PC-3 (cell line): ENCODE measurements at regions not wholly inside any gene's neighbourhood (a gene's known extent, or its start where the extent isn't known, plus 50 kb on each side); places are given as distances from the start of the nearest gene placed in this dataset.

Experiments
- ATAC-seq: fragments of 200-7000 bp; cut with Tn5 transposase; 2 replicates; pipeline ENCODE4 v1.9.1; 2020; ENCODE audit warnings: mild to moderate bottlenecking, moderate library complexity
- BruUV-seq: library from RNA; stranded (reverse); fragments of 400-500 nt; replicated peaks from 2 replicates; lab custom pipeline; 2021; lab: Mats Ljungman, UMichigan
- CTCF ChIA-PET: fragments of 300-600 bp; sonication (Branson Sonifier 250); formaldehyde crosslinking; loops from one replicate; lab custom pipeline; 2022; ENCODE audit warnings: antibody characterized with exemption; lab: Charles Lee
- POLR2A ChIA-PET: fragments of 300-600 bp; sonication (Branson Sonifier 250); formaldehyde crosslinking; loops from one replicate; lab custom pipeline; 2022; ENCODE audit warnings: antibody characterized with exemption; ENCODE audit not compliant: unreplicated experiment; lab: Charles Lee
- DNase-seq: peaks from one replicate; pipeline ENCODE4 v3.0.0-alpha.2; 2015
- H2AFZ ChIP-seq: fragments of 300-600 bp; sonication (generic); 2 replicates; pipeline ENCODE4 v1.6.0; 2016; ENCODE audit warnings: antibody characterized with exemption, low read length
- H3F3A ChIP-seq: fragments of 300-600 bp; sonication (generic); one replicate; pipeline ENCODE4 v1.6.0; 2017; ENCODE audit warnings: antibody characterized with exemption, low read length, control low read depth, mild to moderate bottlenecking; ENCODE audit not compliant: unreplicated experiment
- H3K27ac ChIP-seq: fragments of 300-600 bp; sonication (generic); 2 replicates; pipeline ENCODE4 v1.5.1; 2016; ENCODE audit warnings: mild to moderate bottlenecking, low read length
- H3K27me3 ChIP-seq: fragments of 300-600 bp; sonication (generic); 2 replicates; pipeline ENCODE4 v1.6.1; 2016; ENCODE audit warnings: low read length, mixed read lengths
- H3K36me3 ChIP-seq: fragments of 300-600 bp; sonication (generic); 2 replicates; pipeline ENCODE4 v1.6.1; 2016; ENCODE audit warnings: low read depth, mixed run types, low read length, mixed read lengths
- H3K4me1 ChIP-seq: fragments of 300-600 bp; sonication (generic); 2 replicates; pipeline ENCODE4 v1.5.1; 2016; ENCODE audit warnings: low read length; ENCODE audit not compliant: insufficient read depth
- H3K4me2 ChIP-seq: fragments of 300-600 bp; sonication (generic); 2 replicates; pipeline ENCODE4 v1.6.0; 2016; ENCODE audit warnings: low read length
- H3K4me3 ChIP-seq: fragments of 300-600 bp; sonication (generic); 2 replicates; pipeline ENCODE4 v1.5.1; 2016; ENCODE audit warnings: mild to moderate bottlenecking, low read length, mixed read lengths
- H3K79me2 ChIP-seq: fragments of 300-600 bp; sonication (generic); 2 replicates; pipeline ENCODE4 v1.6.1; 2017; ENCODE audit warnings: low read length, mixed read lengths
- H3K9ac ChIP-seq: fragments of 300-600 bp; sonication (generic); 2 replicates; pipeline ENCODE4 v1.6.0; 2016; ENCODE audit warnings: mild to moderate bottlenecking, low read length
- H3K9me2 ChIP-seq: fragments of 300-600 bp; sonication (generic); replicated peaks from 2 replicates; pipeline ENCODE4 v1.6.1; 2016; ENCODE audit warnings: mixed run types, low read length, mixed read lengths
- H3K9me3 ChIP-seq: fragments of 300-600 bp; sonication (generic); 2 replicates; pipeline ENCODE4 v1.6.1; 2016; ENCODE audit warnings: low read length, mixed read lengths
- H4K20me1 ChIP-seq: fragments of 300-600 bp; sonication (generic); 2 replicates; pipeline ENCODE4 v1.6.1; 2016; ENCODE audit warnings: low read length, mixed read lengths
- EZH2 ChIP-seq: fragments of 300-600 bp; sonication (generic); IDR thresholded peaks from one replicate; pipeline ENCODE4 v1.6.1; 2017; ENCODE audit warnings: antibody characterized with exemption, mild to moderate bottlenecking, low read length; ENCODE audit not compliant: unreplicated experiment
- EZH2phosphoT487 ChIP-seq: fragments of 300-600 bp; sonication (generic); IDR thresholded peaks from 2 replicates; pipeline ENCODE4 v1.6.1; 2018; ENCODE audit warnings: mild to moderate bottlenecking, antibody characterized with exemption, low read length, borderline replicate concordance
- intact Hi-C: fragments of 100-400 bp; cut with micrococcal nuclease; formaldehyde crosslinking; loops from 2 replicates; pipeline ENCODE4 v1.9.0; 2023
- TF ChIP-seq, protein P1 (sequence below): fragments of 300-600 bp; sonication (generic); conservative IDR thresholded peaks from 2 replicates; pipeline ENCODE4 v1.5.1; 2017; ENCODE audit warnings: antibody characterized with exemption, low read depth, mild to moderate bottlenecking, low read length

DNA sequence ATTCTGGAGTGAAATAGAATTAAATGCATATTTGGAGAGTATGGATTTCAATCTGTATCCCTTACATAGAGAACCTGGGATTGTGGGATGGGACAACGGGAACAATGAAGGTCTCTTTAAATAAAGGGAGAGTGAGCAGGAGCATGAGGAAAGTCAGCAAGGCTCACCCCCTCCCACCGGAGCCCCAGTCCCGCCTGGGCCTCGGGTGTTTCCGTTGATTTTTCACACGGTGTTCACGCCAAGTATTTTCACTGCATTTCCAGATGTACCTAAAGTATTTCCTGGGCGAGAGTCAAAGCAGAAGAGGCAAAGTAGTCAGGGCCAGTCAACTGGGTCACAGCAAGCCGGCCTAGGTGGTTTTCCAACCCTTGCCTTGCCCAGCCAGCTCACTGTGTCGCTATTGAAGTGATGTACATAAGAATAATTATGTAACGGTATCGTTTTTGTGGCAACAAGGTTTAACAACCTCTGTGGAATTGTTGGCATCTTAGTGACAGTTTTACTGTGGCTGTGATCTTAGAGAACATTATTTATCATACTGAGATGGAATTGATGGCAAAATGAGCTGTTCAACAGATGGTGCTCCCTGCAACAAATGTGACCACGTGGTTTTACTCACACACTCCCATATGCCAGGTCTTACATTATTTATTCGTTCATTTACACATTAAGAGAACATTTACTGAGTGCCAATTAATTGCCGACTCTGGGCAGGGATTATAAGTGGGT lies 177.3 kb downstream of the ADAMTS15 start:
- POLR2A ChIA-PET = no interaction called here
- H3F3A ChIP-seq = no peaks in the 10 kb centered on the region
- no peak for ATAC-seq
- no peaks in the 10 kb centered on the region for H3K27me3 ChIP-seq
- no peaks in the 10 kb centered on the region for H3K79me2 ChIP-seq
- H4K20me1 ChIP-seq = no peaks in the 10 kb centered on the region
- H2AFZ ChIP-seq = no peak overlapping the region
- intact Hi-C loops = no loop called here
- no peaks in the 10 kb centered on the region for H3K36me3 ChIP-seq
- no peaks in the 10 kb centered on the region for H3K9me3 ChIP-seq
- H3K9me2 ChIP-seq = no peaks in the 10 kb centered on the region
- no peak overlapping the region for H3K27ac ChIP-seq
- peaks cover 17% of the 10 kb centered on the region for H3K4me1 ChIP-seq
- no peak overlapping the region for H3K4me2 ChIP-seq
- H3K9ac ChIP-seq = no peak overlapping the region
- TF ChIP-seq, protein P1, sequence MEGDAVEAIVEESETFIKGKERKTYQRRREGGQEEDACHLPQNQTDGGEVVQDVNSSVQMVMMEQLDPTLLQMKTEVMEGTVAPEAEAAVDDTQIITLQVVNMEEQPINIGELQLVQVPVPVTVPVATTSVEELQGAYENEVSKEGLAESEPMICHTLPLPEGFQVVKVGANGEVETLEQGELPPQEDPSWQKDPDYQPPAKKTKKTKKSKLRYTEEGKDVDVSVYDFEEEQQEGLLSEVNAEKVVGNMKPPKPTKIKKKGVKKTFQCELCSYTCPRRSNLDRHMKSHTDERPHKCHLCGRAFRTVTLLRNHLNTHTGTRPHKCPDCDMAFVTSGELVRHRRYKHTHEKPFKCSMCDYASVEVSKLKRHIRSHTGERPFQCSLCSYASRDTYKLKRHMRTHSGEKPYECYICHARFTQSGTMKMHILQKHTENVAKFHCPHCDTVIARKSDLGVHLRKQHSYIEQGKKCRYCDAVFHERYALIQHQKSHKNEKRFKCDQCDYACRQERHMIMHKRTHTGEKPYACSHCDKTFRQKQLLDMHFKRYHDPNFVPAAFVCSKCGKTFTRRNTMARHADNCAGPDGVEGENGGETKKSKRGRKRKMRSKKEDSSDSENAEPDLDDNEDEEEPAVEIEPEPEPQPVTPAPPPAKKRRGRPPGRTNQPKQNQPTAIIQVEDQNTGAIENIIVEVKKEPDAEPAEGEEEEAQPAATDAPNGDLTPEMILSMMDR = no peak
- TF ChIP-seq EZH2phosphoT487 = no peak
- TF ChIP-seq EZH2 = no peak
- CTCF ChIA-PET = no interaction called here
- no peak overlapping the region for H3K4me3 ChIP-seq
- no peak for DNase-seq
- BruUV-seq = no TSS peak

GRCh38 chr11:130629039-130629438 lies 180.6 kb downstream of the ADAMTS15 start:
- CTCF ChIA-PET = no interaction called here

More at GRCh38 chr11:130629039-130629438, 180.6 kb downstream of the ADAMTS15 start:
- Histone ChIP-seq H3K4me1 (peaks cover 47% of the 10 kb centered on the region), H2AFZ (no peak overlapping the region), H3K79me2 (peaks cover 17% of the 10 kb centered on the region), H3K4me3 (no peak overlapping the region), H3K36me3 (no peaks in the 10 kb centered on the region), H3K9me2 (no peaks in the 10 kb centered on the region), H3K9ac (no peak overlapping the region; the same call in 1 of the 2 replicates), H3K9me3 (no peaks in the 10 kb centered on the region), H3K27ac (peak overlapping the region; percentile 12), H4K20me1 (no peaks in the 10 kb centered on the region), H3K27me3 (no peaks in the 10 kb centered on the region), H3K4me2 (no peak overlapping the region), H3F3A (no peaks in the 10 kb centered on the region)
- TF ChIP-seq EZH2phosphoT487 (no peak), EZH2 (no peak)
- TF ChIP-seq, protein P1 = no peak
- intact Hi-C loops = no loop called here
- ATAC-seq (no peak), DNase-seq (peak; percentile 70)
- no TSS peak for BruUV-seq
- POLR2A ChIA-PET = interaction anchor here (0.6 kb wide), 1 partner anchor 25 kb away, joined by 5 read pairs; no protein-coding TSS in a partner anchor
